ENCODE measurements at regions not wholly inside any gene's neighbourhood (a gene's known extent, or its start where the extent isn't known, plus 50 kb on each side); places are given as distances from the start of the nearest gene placed in this dataset.

- Histone ChIP-seq H3K36me3 (ENCODE audit: control insufficient read depth in 1 of 2, insufficient read depth in 2 of 2, low read length in 2 of 2) (no peaks in the 10 kb centered on the region), H3K4me1 (ENCODE audit: control insufficient read depth in 1 of 2, insufficient read depth in 2 of 2, low read length in 2 of 2) (no peaks in the 10 kb centered on the region), H3K27ac (ENCODE audit: low read length) (no peak overlapping the region), H3K9me3 (ENCODE audit: control insufficient read depth in 1 of 2, low read length in 2 of 2) (no peaks in the 10 kb centered on the region), H3K27me3 (ENCODE audit: low read depth, low read length) (no peaks in the 10 kb centered on the region), H3K4me3 (ENCODE audit: low read depth in 1 of 2, low read length in 2 of 2) (no peak overlapping the region)
Measured at GRCh38 chr12:89092297-89092696, 260.0 kb downstream of the DUSP6 start.

DNA sequence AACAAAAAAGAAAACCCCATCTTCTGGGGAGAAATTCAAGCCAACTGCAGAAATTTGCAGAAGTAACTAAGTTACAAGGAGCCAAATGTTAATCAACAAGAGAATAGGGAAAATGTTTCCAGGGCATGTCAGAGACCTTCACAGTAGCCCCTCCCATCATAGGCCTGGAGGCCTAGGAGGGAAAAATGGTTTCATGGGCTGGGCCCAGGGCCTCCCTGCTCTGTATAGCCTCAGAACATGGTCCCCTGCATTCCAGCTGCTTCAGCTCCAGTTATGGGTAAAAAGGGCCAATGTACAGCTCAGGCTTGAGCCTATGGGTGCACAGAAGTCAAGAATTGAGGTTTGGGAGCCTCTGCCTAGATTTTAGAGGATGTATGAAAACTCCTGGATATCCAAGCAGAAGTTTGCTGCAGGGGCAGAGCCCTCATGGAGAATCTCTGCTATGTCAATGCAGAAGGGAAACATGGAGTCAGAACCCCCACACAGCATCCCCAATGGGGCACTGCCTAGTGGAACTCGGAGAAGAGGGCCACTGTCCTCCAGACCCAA, 260.9 kb downstream of the DUSP6 start:
- Histone ChIP-seq H3K27me3 (ENCODE audit: low read depth, low read length) (no peaks in the 10 kb centered on the region), H3K9me3 (ENCODE audit: control insufficient read depth in 1 of 2, low read length in 2 of 2) (no peaks in the 10 kb centered on the region), H3K4me3 (ENCODE audit: low read depth in 1 of 2, low read length in 2 of 2) (no peak overlapping the region), H3K36me3 (ENCODE audit: control insufficient read depth in 1 of 2, insufficient read depth in 2 of 2, low read length in 2 of 2) (no peaks in the 10 kb centered on the region), H3K4me1 (ENCODE audit: control insufficient read depth in 1 of 2, insufficient read depth in 2 of 2, low read length in 2 of 2) (no peaks in the 10 kb centered on the region), H3K27ac (ENCODE audit: low read length) (no peak overlapping the region)

DNA sequence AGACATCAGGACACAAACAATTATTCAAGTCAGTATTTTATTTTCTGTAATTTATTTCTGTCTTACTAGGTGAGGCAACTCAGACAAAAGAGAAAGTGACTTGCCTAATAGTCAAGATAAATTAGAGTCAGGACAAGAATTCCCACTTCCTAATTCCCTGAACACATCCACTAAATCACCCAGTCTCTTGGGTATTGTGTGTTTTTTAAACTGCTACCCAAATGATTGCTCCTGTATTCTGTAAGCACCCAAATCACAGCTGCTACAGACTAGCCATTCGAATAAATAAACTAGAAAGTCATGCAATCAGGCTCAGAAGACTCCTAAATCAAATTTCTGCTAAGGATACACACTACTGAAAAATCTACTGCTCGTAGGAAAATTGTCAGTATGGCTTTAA, 263.0 kb downstream of the DUSP6 start:
- Histone ChIP-seq H3K4me3 (ENCODE audit: low read depth in 1 of 2, low read length in 2 of 2) (no peak overlapping the region), H3K9me3 (ENCODE audit: control insufficient read depth in 1 of 2, low read length in 2 of 2) (no peaks in the 10 kb centered on the region), H3K4me1 (ENCODE audit: control insufficient read depth in 1 of 2, insufficient read depth in 2 of 2, low read length in 2 of 2) (no peaks in the 10 kb centered on the region), H3K27ac (ENCODE audit: low read length) (no peak overlapping the region), H3K36me3 (ENCODE audit: control insufficient read depth in 1 of 2, insufficient read depth in 2 of 2, low read length in 2 of 2) (no peaks in the 10 kb centered on the region), H3K27me3 (ENCODE audit: low read depth, low read length) (no peaks in the 10 kb centered on the region)

DNA sequence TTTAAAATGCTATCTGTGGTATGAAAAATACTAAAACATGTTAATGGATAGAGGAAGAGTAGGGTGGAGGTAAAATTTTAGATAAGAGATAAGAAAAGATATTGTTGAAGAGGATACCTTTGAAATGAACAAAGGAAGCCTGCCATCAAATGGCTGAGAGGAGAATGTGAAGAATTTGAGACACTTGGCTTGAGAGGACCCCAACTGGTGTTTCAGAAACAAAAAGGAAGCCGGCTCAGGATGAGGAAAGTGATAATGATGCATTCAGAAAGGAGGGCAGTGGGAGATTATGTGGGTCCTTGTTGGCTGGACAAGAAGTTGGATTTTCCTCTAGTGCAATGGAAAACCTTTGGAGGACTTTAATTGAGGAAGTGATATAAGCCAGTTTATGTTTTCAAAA, 264.4 kb downstream of the DUSP6 start:
- Histone ChIP-seq H3K4me1 (ENCODE audit: control insufficient read depth in 1 of 2, insufficient read depth in 2 of 2, low read length in 2 of 2) (no peaks in the 10 kb centered on the region), H3K9me3 (ENCODE audit: control insufficient read depth in 1 of 2, low read length in 2 of 2) (no peaks in the 10 kb centered on the region)

DNA sequence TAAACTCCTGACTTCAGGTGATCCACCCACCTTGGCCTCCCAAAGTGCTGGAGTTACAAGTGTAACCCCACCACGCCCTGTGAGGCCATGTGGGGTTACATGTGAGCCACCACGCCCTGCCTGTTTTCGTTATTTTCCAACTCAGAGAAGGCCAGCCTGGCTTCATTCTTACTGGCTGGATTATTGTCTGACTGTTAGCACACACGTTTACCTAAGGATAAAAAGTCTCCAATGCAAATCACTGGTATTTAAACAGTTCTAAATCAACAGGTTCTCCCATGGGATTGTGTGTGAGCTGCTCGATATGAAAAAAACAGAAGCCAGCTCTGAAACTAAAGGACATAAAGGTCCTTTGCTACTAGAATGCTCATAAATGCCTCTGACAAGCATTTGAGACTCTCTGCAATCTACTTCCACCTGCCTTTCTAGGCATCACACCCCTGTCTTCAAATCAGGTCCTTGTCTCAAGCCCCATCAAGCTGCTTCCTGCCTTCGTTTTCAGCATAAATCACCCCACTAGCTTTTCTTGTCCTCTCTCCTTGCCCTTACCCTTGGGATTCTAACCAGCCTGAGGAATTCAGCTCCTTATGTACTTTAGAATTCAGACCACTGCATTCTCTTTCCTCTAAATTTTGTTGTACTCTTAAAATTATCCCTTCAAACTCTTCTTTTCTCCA, 265.0 kb downstream of the DUSP6 start:
- Histone ChIP-seq H3K27ac (ENCODE audit: low read length) (no peak overlapping the region), H3K9me3 (ENCODE audit: control insufficient read depth in 1 of 2, low read length in 2 of 2) (no peaks in the 10 kb centered on the region), H3K4me3 (ENCODE audit: low read depth in 1 of 2, low read length in 2 of 2) (no peak overlapping the region), H3K36me3 (ENCODE audit: control insufficient read depth in 1 of 2, insufficient read depth in 2 of 2, low read length in 2 of 2) (no peaks in the 10 kb centered on the region), H3K4me1 (ENCODE audit: control insufficient read depth in 1 of 2, insufficient read depth in 2 of 2, low read length in 2 of 2) (no peaks in the 10 kb centered on the region), H3K27me3 (ENCODE audit: low read depth, low read length) (no peaks in the 10 kb centered on the region)

More for the DNA sequence above, 264.4 kb downstream of the DUSP6 start:
- Histone ChIP-seq H3K27me3 (ENCODE audit: low read depth, low read length) (no peaks in the 10 kb centered on the region), H3K4me3 (ENCODE audit: low read depth in 1 of 2, low read length in 2 of 2) (no peak overlapping the region), H3K36me3 (ENCODE audit: control insufficient read depth in 1 of 2, insufficient read depth in 2 of 2, low read length in 2 of 2) (no peaks in the 10 kb centered on the region), H3K27ac (ENCODE audit: low read length) (no peak overlapping the region)

- no peaks in the 10 kb centered on the region for H3K4me1 ChIP-seq (ENCODE audit: control insufficient read depth in 1 of 2, insufficient read depth in 2 of 2, low read length in 2 of 2)
- H3K27me3 ChIP-seq (ENCODE audit: low read depth, low read length), result no peaks in the 10 kb centered on the region
- H3K36me3 ChIP-seq (ENCODE audit: control insufficient read depth in 1 of 2, insufficient read depth in 2 of 2, low read length in 2 of 2), result no peaks in the 10 kb centered on the region
- H3K4me3 ChIP-seq (ENCODE audit: low read depth in 1 of 2, low read length in 2 of 2), result no peak overlapping the region
- no peaks in the 10 kb centered on the region for H3K9me3 ChIP-seq (ENCODE audit: control insufficient read depth in 1 of 2, low read length in 2 of 2)
- H3K27ac ChIP-seq (ENCODE audit: low read length), result no peak overlapping the region
Measured at GRCh38 chr12:89085421-89085820, 266.9 kb downstream of the DUSP6 start.

- Histone ChIP-seq H3K27ac (ENCODE audit: low read length) (no peak overlapping the region), H3K9me3 (ENCODE audit: control insufficient read depth in 1 of 2, low read length in 2 of 2) (no peaks in the 10 kb centered on the region), H3K4me3 (ENCODE audit: low read depth in 1 of 2, low read length in 2 of 2) (no peak overlapping the region), H3K36me3 (ENCODE audit: control insufficient read depth in 1 of 2, insufficient read depth in 2 of 2, low read length in 2 of 2) (no peaks in the 10 kb centered on the region), H3K4me1 (ENCODE audit: control insufficient read depth in 1 of 2, insufficient read depth in 2 of 2, low read length in 2 of 2) (no peaks in the 10 kb centered on the region), H3K27me3 (ENCODE audit: low read depth, low read length) (no peaks in the 10 kb centered on the region)
Measured at GRCh38 chr12:89084751-89085150, 267.6 kb downstream of the DUSP6 start.

DNA sequence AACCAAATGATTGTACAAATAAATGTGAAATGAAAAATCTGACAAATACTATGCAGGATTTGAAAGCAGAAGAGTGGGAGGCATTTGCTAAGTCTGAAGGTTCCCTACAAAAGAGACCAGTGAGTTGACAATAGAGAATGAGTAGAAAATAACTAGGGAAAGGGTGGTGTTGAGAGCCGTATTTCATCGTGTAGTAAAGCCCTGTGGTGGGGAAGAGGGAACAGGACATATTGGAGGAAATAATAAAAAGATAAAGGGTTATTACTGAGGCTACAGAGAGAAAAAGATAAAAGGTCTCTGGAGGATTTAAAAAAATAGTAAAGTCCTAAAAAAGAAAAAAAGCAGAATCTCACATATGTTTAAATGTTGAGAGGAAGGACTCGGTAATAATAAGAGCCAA, 268.8 kb downstream of the DUSP6 start:
- Histone ChIP-seq H3K4me3 (ENCODE audit: low read depth in 1 of 2, low read length in 2 of 2) (no peak overlapping the region), H3K4me1 (ENCODE audit: control insufficient read depth in 1 of 2, insufficient read depth in 2 of 2, low read length in 2 of 2) (no peaks in the 10 kb centered on the region), H3K27me3 (ENCODE audit: low read depth, low read length) (no peaks in the 10 kb centered on the region), H3K9me3 (ENCODE audit: control insufficient read depth in 1 of 2, low read length in 2 of 2) (no peaks in the 10 kb centered on the region), H3K27ac (ENCODE audit: low read length) (no peak overlapping the region), H3K36me3 (ENCODE audit: control insufficient read depth in 1 of 2, insufficient read depth in 2 of 2, low read length in 2 of 2) (no peaks in the 10 kb centered on the region)

DNA sequence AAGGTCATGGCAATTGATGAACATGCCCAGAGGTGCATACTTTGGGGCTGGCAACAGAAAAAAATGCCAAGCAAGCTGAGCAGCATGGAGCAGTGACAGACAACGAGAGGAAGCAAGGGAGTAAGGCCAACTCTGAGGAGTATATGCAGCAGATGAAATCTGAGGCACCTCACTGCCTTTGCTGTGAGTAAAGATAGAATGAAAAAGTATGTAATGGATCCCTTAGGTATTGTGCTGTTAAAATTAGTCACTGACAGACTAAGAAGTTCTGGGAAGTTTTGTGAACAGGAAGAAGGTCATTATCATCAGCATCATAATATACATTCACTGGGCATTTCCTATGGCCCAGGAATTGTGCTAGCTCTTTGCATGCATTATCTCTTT, 269.9 kb downstream of the DUSP6 start:
- Histone ChIP-seq H3K4me1 (ENCODE audit: control insufficient read depth in 1 of 2, insufficient read depth in 2 of 2, low read length in 2 of 2) (no peaks in the 10 kb centered on the region), H3K4me3 (ENCODE audit: low read depth in 1 of 2, low read length in 2 of 2) (no peak overlapping the region), H3K9me3 (ENCODE audit: control insufficient read depth in 1 of 2, low read length in 2 of 2) (no peaks in the 10 kb centered on the region), H3K36me3 (ENCODE audit: control insufficient read depth in 1 of 2, insufficient read depth in 2 of 2, low read length in 2 of 2) (no peaks in the 10 kb centered on the region), H3K27me3 (ENCODE audit: low read depth, low read length) (no peaks in the 10 kb centered on the region), H3K27ac (ENCODE audit: low read length) (no peak overlapping the region)

DNA sequence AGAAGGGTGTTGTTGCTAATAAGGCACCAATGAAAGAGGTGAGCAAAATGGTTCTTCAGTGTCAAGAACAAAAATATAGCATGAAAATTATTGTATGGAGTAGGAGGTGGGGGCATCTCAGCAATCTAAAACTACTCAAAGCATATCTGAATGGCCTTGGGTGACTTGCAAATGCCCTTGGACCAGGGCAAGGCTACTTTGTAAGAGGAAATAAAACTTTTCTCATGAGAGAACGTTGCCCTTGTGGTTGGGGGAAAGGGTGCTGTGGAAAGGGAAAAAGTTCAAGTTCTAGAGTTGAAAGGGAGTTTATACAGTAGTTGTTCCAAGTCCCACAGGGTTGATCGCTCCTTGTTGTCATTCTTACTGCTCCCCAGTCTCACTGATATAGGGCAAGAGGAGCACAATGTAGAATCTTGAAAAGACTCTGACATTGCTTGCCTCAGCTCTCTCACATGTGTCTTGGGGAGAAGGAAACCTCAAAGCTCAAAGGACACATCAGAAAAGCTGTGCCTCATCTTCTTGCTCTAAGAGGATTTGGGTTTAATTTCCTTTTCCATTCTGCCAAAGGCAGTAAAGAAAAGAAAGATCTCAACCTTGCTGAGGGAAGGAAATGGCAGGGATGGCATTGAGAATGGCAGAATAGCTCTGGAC, 270.5 kb downstream of the DUSP6 start:
- Histone ChIP-seq H3K4me3 (ENCODE audit: low read depth in 1 of 2, low read length in 2 of 2) (no peak overlapping the region), H3K27me3 (ENCODE audit: low read depth, low read length) (no peaks in the 10 kb centered on the region), H3K9me3 (ENCODE audit: control insufficient read depth in 1 of 2, low read length in 2 of 2) (no peaks in the 10 kb centered on the region), H3K4me1 (ENCODE audit: control insufficient read depth in 1 of 2, insufficient read depth in 2 of 2, low read length in 2 of 2) (no peaks in the 10 kb centered on the region), H3K36me3 (ENCODE audit: control insufficient read depth in 1 of 2, insufficient read depth in 2 of 2, low read length in 2 of 2) (no peaks in the 10 kb centered on the region), H3K27ac (ENCODE audit: low read length) (no peak overlapping the region)

GRCh38 chr12:89080793-89081465, 271.4 kb downstream of the DUSP6 start:
- Histone ChIP-seq H3K27me3 (ENCODE audit: low read depth, low read length) (no peaks in the 10 kb centered on the region), H3K27ac (ENCODE audit: low read length) (no peak overlapping the region), H3K36me3 (ENCODE audit: control insufficient read depth in 1 of 2, insufficient read depth in 2 of 2, low read length in 2 of 2) (no peaks in the 10 kb centered on the region), H3K4me3 (ENCODE audit: low read depth in 1 of 2, low read length in 2 of 2) (no peak overlapping the region), H3K9me3 (ENCODE audit: control insufficient read depth in 1 of 2, low read length in 2 of 2) (no peaks in the 10 kb centered on the region), H3K4me1 (ENCODE audit: control insufficient read depth in 1 of 2, insufficient read depth in 2 of 2, low read length in 2 of 2) (no peaks in the 10 kb centered on the region)
